Hippocampal formation (tissue), 2 donors: ENCODE measurements at regions not wholly inside any gene's neighbourhood (a gene's known extent, or its start where the extent isn't known, plus 50 kb on each side); places are given as distances from the start of the nearest gene placed in this dataset.

Source experiments
- DNase-seq, 2 donors: peaks; one replicate each; lab custom pipeline; 2025; lab: John Stamatoyannopoulos, UW

GRCh38 chr12:107978201-107978600 is 150.9 kb upstream of the WSCD2 start:
- no peak for DNase-seq

- no peak for DNase-seq
Measured at GRCh38 chr12:107978641-107979040, 150.4 kb upstream of the WSCD2 start.

GRCh38 chr12:107983756-107984472 is 145.2 kb upstream of the WSCD2 start:
- no peak for DNase-seq

GRCh38 chr12:107984973-107985372 is 144.1 kb upstream of the WSCD2 start:
- DNase-seq, result no peak

- no peak for DNase-seq
Measured at GRCh38 chr12:107986183-107986582, 142.9 kb upstream of the WSCD2 start.

- DNase-seq, result peak in 1 of 2 donors; percentile 11
Measured at GRCh38 chr12:107990325-107990724, 138.8 kb upstream of the WSCD2 start.

GRCh38 chr12:107992029-107992428 is 137.1 kb upstream of the WSCD2 start:
- DNase-seq, result no peak

GRCh38 chr12:107992870-107993451 is 136.1 kb upstream of the WSCD2 start:
- DNase-seq, result no peak

GRCh38 chr12:107998863-107999262 is 130.2 kb upstream of the WSCD2 start:
- no peak for DNase-seq

- DNase-seq, result no peak
Measured at GRCh38 chr12:108000111-108000510, 129.0 kb upstream of the WSCD2 start.

- no peak for DNase-seq
Measured at GRCh38 chr12:108004319-108004718, 124.8 kb upstream of the WSCD2 start.

GRCh38 chr12:108008163-108008905 is 120.8 kb upstream of the WSCD2 start:
- DNase-seq, result no peak

- DNase-seq, result no peak
Measured at GRCh38 chr12:108009442-108010070, 119.5 kb upstream of the WSCD2 start.

- DNase-seq, result no peak
Measured at GRCh38 chr12:108016022-108016564, 113.0 kb upstream of the WSCD2 start.

GRCh38 chr12:108017472-108018057 is 111.5 kb upstream of the WSCD2 start:
- no peak for DNase-seq

- DNase-seq, result no peak
Measured at GRCh38 chr12:108019862-108020261, 109.2 kb upstream of the WSCD2 start.

- no peak for DNase-seq
Measured at GRCh38 chr12:108021141-108021540, 107.9 kb upstream of the WSCD2 start.

GRCh38 chr12:108021949-108022522 is 107.1 kb upstream of the WSCD2 start:
- no peak for DNase-seq

GRCh38 chr12:108029051-108029835 is 99.8 kb upstream of the WSCD2 start:
- no peak for DNase-seq

- DNase-seq, result no peak
Measured at GRCh38 chr12:108033090-108033489, 96.0 kb upstream of the WSCD2 start.

- no peak for DNase-seq
Measured at GRCh38 chr12:108035372-108035771, 93.7 kb upstream of the WSCD2 start.
